Breast epithelium (tissue), 3 donors: ENCODE measurements at regions not wholly inside any gene's neighbourhood (a gene's known extent, or its start where the extent isn't known, plus 50 kb on each side); places are given as distances from the start of the nearest gene placed in this dataset.

ENCODE experiments used
- POLR2A ChIP-seq: fragments of 450-650 bp; IDR thresholded peaks from one replicate; pipeline ENCODE4 v1.6.1; 2016; ENCODE audit warnings: antibody characterized with exemption, mild to moderate bottlenecking, moderate library complexity
- POLR2AphosphoS5 ChIP-seq, 3 donors: sonication (generic); formaldehyde crosslinking; IDR thresholded peaks; one replicate each; pipeline ENCODE4 v1.6.1; 2017; ENCODE audit warnings: antibody characterized with exemption in 3 of 3
- TF ChIP-seq, protein P1 (sequence below), 3 donors: fragments of 450-650 bp; IDR thresholded peaks; one replicate each; pipeline ENCODE4 v1.5.1; 2016 to 2017; ENCODE audit warnings: antibody characterized with exemption in 3 of 3, mild to moderate bottlenecking in 3 of 3, moderate library complexity in 3 of 3

DNA sequence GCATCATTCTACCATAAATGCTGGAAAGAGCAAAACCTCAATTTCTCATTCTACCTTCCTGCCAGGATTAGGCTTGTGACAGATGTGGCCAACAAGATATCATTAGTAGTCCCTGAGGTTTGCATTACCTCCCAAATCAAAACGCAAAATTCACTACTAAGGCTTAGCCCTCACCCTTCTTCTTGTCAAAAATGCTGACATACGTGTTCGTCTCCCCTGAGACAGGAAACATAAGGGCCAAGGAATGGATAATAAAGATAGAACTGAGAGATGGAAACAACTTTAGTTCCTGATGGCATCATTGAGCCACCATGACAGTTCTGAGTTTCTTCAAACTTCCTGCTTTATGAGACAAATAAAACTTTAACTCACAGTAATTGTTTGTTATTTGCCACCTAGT, 642.1 kb downstream of the NOVA1 start:
- TF ChIP-seq, protein P1, sequence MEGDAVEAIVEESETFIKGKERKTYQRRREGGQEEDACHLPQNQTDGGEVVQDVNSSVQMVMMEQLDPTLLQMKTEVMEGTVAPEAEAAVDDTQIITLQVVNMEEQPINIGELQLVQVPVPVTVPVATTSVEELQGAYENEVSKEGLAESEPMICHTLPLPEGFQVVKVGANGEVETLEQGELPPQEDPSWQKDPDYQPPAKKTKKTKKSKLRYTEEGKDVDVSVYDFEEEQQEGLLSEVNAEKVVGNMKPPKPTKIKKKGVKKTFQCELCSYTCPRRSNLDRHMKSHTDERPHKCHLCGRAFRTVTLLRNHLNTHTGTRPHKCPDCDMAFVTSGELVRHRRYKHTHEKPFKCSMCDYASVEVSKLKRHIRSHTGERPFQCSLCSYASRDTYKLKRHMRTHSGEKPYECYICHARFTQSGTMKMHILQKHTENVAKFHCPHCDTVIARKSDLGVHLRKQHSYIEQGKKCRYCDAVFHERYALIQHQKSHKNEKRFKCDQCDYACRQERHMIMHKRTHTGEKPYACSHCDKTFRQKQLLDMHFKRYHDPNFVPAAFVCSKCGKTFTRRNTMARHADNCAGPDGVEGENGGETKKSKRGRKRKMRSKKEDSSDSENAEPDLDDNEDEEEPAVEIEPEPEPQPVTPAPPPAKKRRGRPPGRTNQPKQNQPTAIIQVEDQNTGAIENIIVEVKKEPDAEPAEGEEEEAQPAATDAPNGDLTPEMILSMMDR (IDR thresholded peaks at IDR 0.05) = no peak
- TF ChIP-seq POLR2A (no peak), POLR2AphosphoS5 (IDR thresholded peaks at IDR 0.05) (no peak)
